Tibial nerve (tissue), 4 donors: ENCODE measurements at regions not wholly inside any gene's neighbourhood (a gene's known extent, or its start where the extent isn't known, plus 50 kb on each side); places are given as distances from the start of the nearest gene placed in this dataset.

ENCODE experiments used
- EP300 ChIP-seq, 2 donors: sonication (generic); formaldehyde crosslinking; IDR thresholded peaks; one replicate each; pipeline ENCODE4 v1.6.1; 2017; ENCODE audit warnings: antibody characterized with exemption in 2 of 2, mild to moderate bottlenecking in 1 of 2
- TF ChIP-seq, protein P1 (sequence below), 5 experiments: fragments of 200-600 bp in 3 of 5; fragments of 450-650 bp in 2 of 5; sonication (generic) in 3 of 5; IDR thresholded peaks; one replicate each; pipeline ENCODE4 v1.5.1; 2016 to 2019; ENCODE audit warnings: antibody characterized with exemption in 5 of 5, mild to moderate bottlenecking in 3 of 5, moderate library complexity in 2 of 5

DNA sequence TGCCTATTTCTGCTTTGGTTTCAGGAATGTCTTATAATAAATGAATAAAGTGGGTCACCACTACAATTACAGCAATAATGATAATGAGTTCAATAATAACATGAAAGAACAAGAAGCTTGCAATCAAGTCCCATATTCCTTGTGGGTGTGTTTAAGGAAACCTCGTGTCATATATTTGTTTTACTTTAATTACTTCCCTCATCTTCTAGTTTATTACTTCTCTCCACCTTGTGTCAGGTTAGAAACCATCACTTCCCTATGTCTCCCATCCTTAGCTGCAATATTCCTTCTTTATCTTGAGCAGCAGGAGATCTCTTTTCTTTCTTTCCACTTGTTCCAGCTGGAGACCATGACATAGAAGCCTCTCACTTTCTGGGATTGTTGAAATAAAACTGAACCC lies 384.0 kb upstream of the TMEM132C start:
- TF ChIP-seq, protein P1, sequence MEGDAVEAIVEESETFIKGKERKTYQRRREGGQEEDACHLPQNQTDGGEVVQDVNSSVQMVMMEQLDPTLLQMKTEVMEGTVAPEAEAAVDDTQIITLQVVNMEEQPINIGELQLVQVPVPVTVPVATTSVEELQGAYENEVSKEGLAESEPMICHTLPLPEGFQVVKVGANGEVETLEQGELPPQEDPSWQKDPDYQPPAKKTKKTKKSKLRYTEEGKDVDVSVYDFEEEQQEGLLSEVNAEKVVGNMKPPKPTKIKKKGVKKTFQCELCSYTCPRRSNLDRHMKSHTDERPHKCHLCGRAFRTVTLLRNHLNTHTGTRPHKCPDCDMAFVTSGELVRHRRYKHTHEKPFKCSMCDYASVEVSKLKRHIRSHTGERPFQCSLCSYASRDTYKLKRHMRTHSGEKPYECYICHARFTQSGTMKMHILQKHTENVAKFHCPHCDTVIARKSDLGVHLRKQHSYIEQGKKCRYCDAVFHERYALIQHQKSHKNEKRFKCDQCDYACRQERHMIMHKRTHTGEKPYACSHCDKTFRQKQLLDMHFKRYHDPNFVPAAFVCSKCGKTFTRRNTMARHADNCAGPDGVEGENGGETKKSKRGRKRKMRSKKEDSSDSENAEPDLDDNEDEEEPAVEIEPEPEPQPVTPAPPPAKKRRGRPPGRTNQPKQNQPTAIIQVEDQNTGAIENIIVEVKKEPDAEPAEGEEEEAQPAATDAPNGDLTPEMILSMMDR (IDR thresholded peaks at IDR 0.05) = no peak
- TF ChIP-seq EP300 (IDR thresholded peaks at IDR 0.05) = no peak
